ENCODE measurements at regions not wholly inside any gene's neighbourhood (a gene's known extent, or its start where the extent isn't known, plus 50 kb on each side); places are given as distances from the start of the nearest gene placed in this dataset.
"Not testable (repeated sequence)": the region's sequence is repeated elsewhere in the genome, so short reads cannot be mapped to it uniquely, and the experiment has no call there.

DNA sequence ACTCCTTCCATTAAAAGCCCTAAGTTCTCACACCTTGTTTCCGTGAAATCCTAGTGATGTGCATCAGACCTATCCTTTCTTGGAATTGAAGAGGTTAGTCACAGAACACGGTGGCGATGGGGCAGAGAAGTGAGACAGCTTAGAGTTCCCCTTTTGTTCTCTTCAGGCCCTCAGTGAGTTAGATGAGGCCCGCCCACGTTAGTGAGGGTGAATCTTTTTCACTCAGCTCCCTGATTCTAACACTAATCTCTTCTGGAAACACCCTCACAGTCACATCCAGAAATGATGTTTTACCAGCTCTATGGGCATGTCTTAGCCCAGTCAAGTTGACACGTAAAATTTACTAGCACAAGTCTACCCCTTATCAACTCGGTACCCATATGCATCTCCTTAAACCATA, 172.7 kb upstream of the NOX3 start:
- DNase-seq: no peak

DNA sequence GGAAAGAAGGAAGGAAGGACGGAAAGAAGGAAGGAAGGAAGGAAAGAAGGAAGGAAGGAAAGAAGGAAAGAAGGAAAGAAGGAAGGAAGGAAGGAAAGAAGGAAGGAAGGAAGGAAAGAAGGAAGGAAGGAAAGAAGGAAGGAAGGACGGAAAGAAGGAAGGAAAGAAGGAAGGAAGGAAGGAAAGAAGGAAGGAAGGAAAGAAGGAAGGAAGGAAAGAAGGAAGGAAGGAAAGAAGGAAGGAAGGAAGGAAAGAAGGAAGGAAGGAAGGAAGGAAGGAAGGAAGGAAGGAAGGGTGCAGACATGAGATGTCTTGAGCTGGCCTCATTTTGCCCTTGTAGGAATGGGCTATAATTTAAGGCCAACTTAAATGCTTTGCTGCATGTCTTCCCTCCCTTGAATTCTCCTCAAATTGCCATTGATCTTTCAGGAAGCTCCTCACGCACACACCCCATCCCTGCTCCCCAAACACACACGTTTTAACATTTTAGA, 172.1 kb upstream of the NOX3 start:
- not testable (repeated sequence) for DNase-seq

- DNase-seq: no peak
Measured at GRCh38 chr6:155623450-155624178, 168.0 kb upstream of the NOX3 start.

GRCh38 chr6:155614606-155615005, 159.0 kb upstream of the NOX3 start:
- DNase-seq: no peak

GRCh38 chr6:155611742-155612141, 156.1 kb upstream of the NOX3 start:
- no peak for DNase-seq

GRCh38 chr6:155604991-155605390, 149.4 kb upstream of the NOX3 start:
- DNase-seq: no peak

DNA sequence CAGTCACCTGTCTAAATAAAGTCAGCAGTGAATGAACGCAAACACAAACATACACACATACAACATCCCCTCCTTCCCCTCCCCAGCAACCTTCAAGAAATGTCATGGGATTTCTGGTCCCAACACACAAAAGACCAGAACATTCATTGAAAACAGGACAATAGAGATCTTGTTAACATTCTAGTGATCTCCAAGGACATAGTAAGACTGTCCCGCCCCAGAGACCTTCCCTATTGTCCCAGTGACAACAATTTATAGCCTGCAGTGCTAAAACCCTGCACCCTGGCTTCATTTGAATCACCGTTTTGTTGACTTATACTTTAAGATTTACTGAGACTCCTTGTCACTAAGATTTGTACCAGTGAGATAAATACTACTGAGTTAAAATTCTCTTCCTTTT, 143.9 kb upstream of the NOX3 start:
- DNase-seq: no peak

DNA sequence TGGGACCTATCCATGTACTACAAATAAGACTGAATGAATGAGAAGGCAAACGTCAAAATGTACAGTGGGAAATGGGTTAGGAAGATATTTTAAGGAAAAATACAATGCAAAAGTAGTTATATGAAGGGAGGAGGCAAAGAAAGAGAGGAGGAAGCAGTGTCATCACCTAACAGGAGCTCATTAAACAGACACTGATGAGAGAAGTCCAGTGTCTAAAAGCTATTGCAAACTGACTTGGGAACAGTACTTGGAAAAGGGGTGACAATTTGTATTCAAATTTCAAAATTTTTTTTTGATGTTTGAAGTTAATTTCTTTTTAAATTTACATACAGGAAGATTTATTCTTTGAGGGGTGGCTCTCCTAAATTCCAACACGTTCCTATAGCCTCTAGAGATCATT, 143.5 kb upstream of the NOX3 start:
- no peak for DNase-seq

GRCh38 chr6:155595284-155595683, 139.6 kb upstream of the NOX3 start:
- DNase-seq: no peak

GRCh38 chr6:155591741-155592140, 136.1 kb upstream of the NOX3 start:
- no peak for DNase-seq

- DNase-seq: no peak
Measured at GRCh38 chr6:155589190-155589589, 133.6 kb upstream of the NOX3 start.

DNA sequence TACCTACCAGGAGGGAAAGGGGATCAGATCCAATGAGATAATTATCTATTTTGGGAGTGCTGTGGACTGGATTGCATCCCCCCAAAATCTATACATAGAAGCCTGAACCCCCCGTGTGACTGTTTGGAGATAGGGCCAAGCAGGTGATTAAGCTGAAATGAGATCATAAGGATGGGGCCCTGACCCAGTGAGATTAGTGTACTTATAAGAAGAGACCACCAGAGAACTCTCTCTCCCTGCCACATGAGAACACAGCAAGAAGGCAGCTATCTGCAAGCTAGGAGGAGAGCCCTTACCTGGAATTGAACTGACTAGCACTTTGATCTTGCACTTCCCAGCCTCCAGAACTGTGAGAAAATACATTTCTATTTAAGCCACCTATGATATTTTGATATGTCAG, 132.2 kb upstream of the NOX3 start:
- no peak for DNase-seq

GRCh38 chr6:155586090-155586489, 130.5 kb upstream of the NOX3 start:
- DNase-seq: no peak

DNA sequence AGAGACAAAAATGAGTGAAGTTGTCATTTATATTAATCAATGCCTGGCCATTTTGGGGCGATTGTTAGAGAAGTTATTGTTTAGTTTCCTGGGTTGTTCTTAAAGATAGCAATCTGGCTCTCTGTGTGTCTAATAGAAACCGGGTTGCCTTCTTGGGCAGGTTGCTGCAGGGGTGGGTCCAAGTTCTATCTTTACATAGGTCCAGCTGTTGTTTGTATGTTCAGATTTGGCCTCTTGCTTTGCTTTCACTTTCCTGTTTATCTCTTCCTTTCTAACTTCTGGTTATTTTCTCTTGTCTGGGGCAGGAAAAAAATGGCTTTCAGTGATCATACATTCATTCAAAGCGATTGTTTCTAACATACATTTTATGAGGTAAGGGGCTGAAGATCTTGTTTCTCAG, 128.4 kb upstream of the NOX3 start:
- DNase-seq: no peak

DNA sequence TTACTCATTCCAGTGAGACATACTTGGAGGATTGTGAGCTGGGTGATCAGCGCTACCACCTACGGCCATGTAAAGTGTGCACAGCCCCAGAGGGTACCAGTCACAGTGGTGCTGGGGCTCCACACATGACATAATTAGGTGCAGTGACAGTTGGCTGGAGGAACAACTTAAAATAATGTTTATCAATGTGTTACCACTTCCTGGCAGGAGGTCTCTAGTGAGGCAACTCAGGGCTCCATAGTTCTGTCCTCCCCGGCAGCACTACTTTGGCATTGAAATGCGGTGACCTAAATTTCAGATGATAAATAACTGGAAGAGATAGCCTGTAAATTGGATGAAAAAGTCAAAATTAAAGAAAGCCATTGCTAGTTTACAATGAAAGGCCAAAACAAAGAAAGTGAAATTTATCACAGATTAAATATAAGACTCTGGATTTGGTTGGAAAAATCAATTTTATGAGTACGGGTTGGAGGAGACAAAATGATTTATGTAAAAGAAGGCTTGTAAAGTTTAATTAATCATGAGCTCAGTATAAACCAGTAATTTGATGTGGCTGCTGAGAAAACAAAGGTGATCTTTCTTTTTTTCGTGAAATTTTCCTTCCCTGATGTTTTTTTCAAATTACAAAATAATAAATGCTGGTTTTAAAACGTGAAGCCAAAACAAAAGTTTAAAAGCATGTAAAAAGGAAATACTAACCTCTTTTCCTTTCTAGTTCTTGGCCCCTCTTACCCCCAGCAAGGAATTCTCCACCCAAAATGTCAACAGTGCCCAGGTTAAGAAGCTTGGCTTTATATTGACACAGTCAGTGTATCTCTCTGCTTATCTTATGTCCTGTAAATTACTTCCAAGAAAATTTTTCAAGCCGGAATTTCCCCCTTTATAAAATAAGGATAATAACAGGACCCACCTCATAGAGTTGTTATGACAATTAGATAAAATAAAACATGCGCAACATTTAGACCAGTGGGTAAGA, 126.7 kb upstream of the NOX3 start:
- DNase-seq: no peak

DNA sequence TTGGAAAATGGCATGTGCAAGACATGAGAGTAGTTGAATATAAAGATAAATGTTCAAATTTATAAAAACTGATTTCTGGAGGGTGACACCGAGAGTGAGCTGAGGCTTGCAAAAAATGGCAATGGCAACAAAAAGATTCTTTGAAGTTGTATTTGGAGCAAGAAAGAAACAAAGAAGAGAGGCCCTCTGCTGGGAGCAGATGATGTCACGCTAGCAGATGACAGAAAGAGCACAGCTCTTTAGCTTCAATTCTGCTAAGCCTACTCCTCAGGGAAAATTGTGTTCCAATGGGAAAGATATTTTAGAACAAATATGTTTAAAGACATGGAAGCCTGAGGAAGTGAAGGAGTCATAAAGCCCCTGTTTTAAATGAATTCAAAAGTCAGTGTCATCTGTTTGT, 125.3 kb upstream of the NOX3 start:
- no peak for DNase-seq

GRCh38 chr6:155578251-155578650, 122.6 kb upstream of the NOX3 start:
- no peak for DNase-seq

GRCh38 chr6:155561966-155562364, 106.3 kb upstream of the NOX3 start:
- DNase-seq: no peak

DNA sequence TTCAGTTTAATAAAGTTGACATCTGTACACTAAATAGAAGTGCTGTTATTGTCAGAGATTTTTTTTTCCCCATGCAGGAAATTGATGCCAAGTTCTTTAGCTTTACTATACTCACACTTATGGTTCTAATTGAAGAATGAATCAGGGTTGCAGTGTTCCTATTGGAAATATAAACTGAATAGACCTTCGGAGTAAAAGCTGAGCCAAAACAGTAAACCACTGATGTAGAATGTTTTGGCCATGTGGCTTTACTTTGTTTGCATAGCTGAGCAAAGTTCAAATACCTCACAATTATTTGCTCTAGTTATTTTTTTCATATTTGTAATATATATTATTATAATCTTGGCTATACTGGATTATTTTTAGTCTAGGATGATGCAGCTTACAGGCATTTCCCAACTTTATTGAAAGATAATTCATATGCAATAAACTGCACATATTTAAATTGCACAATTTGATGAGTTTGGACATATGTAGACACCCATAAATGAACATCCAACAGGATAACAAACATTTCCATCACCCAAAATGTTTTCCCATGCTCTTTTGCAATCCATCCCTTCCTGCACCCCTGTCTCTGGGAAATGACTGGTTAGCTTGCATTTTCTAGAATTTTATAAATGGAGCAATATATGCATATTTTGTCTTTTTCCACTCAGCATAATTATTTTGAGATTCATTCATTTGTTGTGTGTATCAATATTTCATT, 105.8 kb upstream of the NOX3 start:
- DNase-seq: no peak

GRCh38 chr6:155549928-155550327, 94.3 kb upstream of the NOX3 start:
- DNase-seq: no peak

GRCh38 chr6:155549028-155549798, 93.6 kb upstream of the NOX3 start:
- DNase-seq: no peak

- DNase-seq: no peak
Measured at GRCh38 chr6:155548576-155548975, 92.9 kb upstream of the NOX3 start.

GRCh38 chr6:155544677-155545076, 89.0 kb upstream of the NOX3 start:
- no peak for DNase-seq

Measured in HCEC 1CT (cell line).